IMR-90 (cell line): ENCODE measurements at regions not wholly inside any gene's neighbourhood (a gene's known extent, or its start where the extent isn't known, plus 50 kb on each side); places are given as distances from the start of the nearest gene placed in this dataset.

ENCODE experiments used
- ATAC-seq: fragments of 200-7000 bp; cut with Tn5 transposase; 2 replicates; pipeline ENCODE4 v1.9.1; 2020; ENCODE audit warnings: low read depth, mild to moderate bottlenecking, moderate library complexity
- BruUV-seq: library from RNA; stranded (reverse); fragments of 400-500 nt; replicated peaks from 2 replicates; lab custom pipeline; 2021; lab: Mats Ljungman, UMichigan
- CTCF ChIA-PET: fragments of 300-600 bp; formaldehyde crosslinking; extraction: SDS; loops from one replicate; lab custom pipeline; 2021; ENCODE audit warnings: antibody characterized with exemption; lab: Yijun Ruan, JAX
- POLR2A ChIA-PET: fragments of 300-600 bp; sonication (Branson Sonifier 250); formaldehyde crosslinking; loops from one replicate; lab custom pipeline; 2022; ENCODE audit warnings: antibody characterized with exemption; ENCODE audit not compliant: unreplicated experiment; lab: Charles Lee
- DNase-seq: peaks from one replicate; pipeline ENCODE4 v3.0.0; 2013
- H2AFZ ChIP-seq: replicated peaks from 2 replicates; pipeline ENCODE3; 2013; ENCODE audit warnings: low read length, mild to moderate bottlenecking; ENCODE audit not compliant: poor library complexity
- H2AK5ac ChIP-seq: 2 replicates; pipeline ENCODE4 v1.6.1; 2013; ENCODE audit warnings: low read depth, low read length, inconsistent platforms
- H2AK9ac ChIP-seq: replicated peaks from 2 replicates; pipeline ENCODE3; 2013; ENCODE audit warnings: mild to moderate bottlenecking, low read depth, low read length, moderate library complexity; ENCODE audit not compliant: poor library complexity
- H2BK120ac ChIP-seq: 2 replicates; pipeline ENCODE4 v1.6.1; 2013; ENCODE audit warnings: low read depth, low read length, inconsistent platforms
- H2BK15ac ChIP-seq: 3 replicates; pipeline ENCODE4 v1.6.1; 2013; ENCODE audit warnings: low read depth, low read length, inconsistent platforms
- H2BK20ac ChIP-seq: 2 replicates; pipeline ENCODE4 v1.6.1; 2013; ENCODE audit warnings: low read depth, mild to moderate bottlenecking, inconsistent platforms, low read length, moderate library complexity
- H2BK5ac ChIP-seq: 2 replicates; pipeline ENCODE4 v1.6.1; 2013; ENCODE audit warnings: mild to moderate bottlenecking, low read depth, low read length, inconsistent platforms; ENCODE audit not compliant: poor library complexity, severe bottlenecking
- H3K14ac ChIP-seq: replicated peaks from 2 replicates; pipeline ENCODE4 v1.6.1; 2013; ENCODE audit warnings: low read depth, low read length, inconsistent platforms
- H3K18ac ChIP-seq: 2 replicates; pipeline ENCODE4 v1.6.1; 2013; ENCODE audit warnings: low read depth, low read length, control low read depth
- H3K23ac ChIP-seq: 2 replicates; pipeline ENCODE4 v1.6.1; 2013; ENCODE audit warnings: low read depth, low read length, inconsistent platforms
- H3K27ac ChIP-seq: 2 replicates; pipeline ENCODE4 v1.5.1; 2013; ENCODE audit warnings: mild to moderate bottlenecking, control low read depth, low read length; ENCODE audit not compliant: insufficient read depth
- H3K27me3 ChIP-seq: 2 replicates; pipeline ENCODE4 v1.6.1; 2013; ENCODE audit warnings: low read length; ENCODE audit not compliant: control insufficient read depth, insufficient read depth
- H3K36me3 ChIP-seq: 2 replicates; pipeline ENCODE4 v1.6.1; 2013; ENCODE audit warnings: low read length, mixed read lengths; ENCODE audit not compliant: control insufficient read depth, insufficient read depth
- H3K4ac ChIP-seq: 2 replicates; pipeline ENCODE4 v1.6.1; 2013; ENCODE audit warnings: low read depth, low read length, inconsistent platforms
- H3K4me1 ChIP-seq: 2 replicates; pipeline ENCODE4 v1.6.1; 2013; ENCODE audit warnings: low read length, mixed read lengths; ENCODE audit not compliant: control insufficient read depth, insufficient read depth
- H3K4me2 ChIP-seq: 2 replicates; pipeline ENCODE4 v1.6.1; 2013; ENCODE audit warnings: low read depth, mild to moderate bottlenecking, control low read depth, low read length, moderate library complexity
- H3K4me3 ChIP-seq: 2 replicates; pipeline ENCODE4 v1.5.1; 2013; ENCODE audit warnings: low read depth, mild to moderate bottlenecking, control low read depth, low read length, moderate library complexity; ENCODE audit not compliant: insufficient read depth
- H3K56ac ChIP-seq: 2 replicates; pipeline ENCODE4 v1.6.1; 2013; ENCODE audit warnings: low read length, inconsistent platforms; ENCODE audit not compliant: insufficient read depth; ENCODE audit errors: extremely low read depth
- H3K79me1 ChIP-seq, 2 experiments: 2 replicates each; pipeline ENCODE4 v1.6.1; 2013; ENCODE audit warnings: low read length in 2 of 2, inconsistent platforms in 1 of 2, low read depth in 1 of 2
- H3K9ac ChIP-seq: 2 replicates; pipeline ENCODE4 v1.6.1; 2013; ENCODE audit warnings: low read depth, low read length, control low read depth
- H3K9me1 ChIP-seq: 2 replicates; pipeline ENCODE4 v1.6.1; 2013; ENCODE audit warnings: low read length, inconsistent platforms; ENCODE audit not compliant: insufficient read depth
- H3K9me3 ChIP-seq: 2 replicates; pipeline ENCODE4 v1.6.1; 2013; ENCODE audit warnings: low read length; ENCODE audit not compliant: control insufficient read depth, insufficient read depth
- H4K20me1 ChIP-seq: 2 replicates; pipeline ENCODE4 v1.6.1; 2013; ENCODE audit warnings: low read length, inconsistent platforms; ENCODE audit not compliant: insufficient read depth
- H4K5ac ChIP-seq: 2 replicates; pipeline ENCODE4 v1.6.1; 2013; ENCODE audit warnings: mild to moderate bottlenecking, low read depth, low read length, control low read depth
- H4K8ac ChIP-seq, 2 experiments: 2 replicates each; pipeline ENCODE4 v1.6.1; 2013; ENCODE audit warnings: low read depth in 2 of 2, low read length in 2 of 2, control low read depth in 1 of 2, inconsistent platforms in 1 of 2
- H4K91ac ChIP-seq: 2 replicates; pipeline ENCODE4 v1.6.1; 2013; ENCODE audit warnings: low read depth, low read length, inconsistent platforms; ENCODE audit not compliant: insufficient read depth
- CEBPB ChIP-seq: IDR thresholded peaks from 2 replicates; pipeline ENCODE4 v1.6.1; 2012; ENCODE audit warnings: low read depth, low read length, improper control_type of control experiment
- FOS ChIP-seq: fragments of 150-350 bp; IDR thresholded peaks from 2 replicates; pipeline ENCODE4 v1.6.1; 2016; ENCODE audit warnings: low read depth, low read length
- MAFK ChIP-seq: IDR thresholded peaks from 2 replicates; pipeline ENCODE4 v1.6.1; 2012; ENCODE audit warnings: low read depth, low read length, improper control_type of control experiment
- RFX5 ChIP-seq: IDR thresholded peaks from 2 replicates; pipeline ENCODE4 v1.8.0; 2012; ENCODE audit warnings: low read depth, mild to moderate bottlenecking, low read length, moderate library complexity
- SMC3 ChIP-seq: fragments of 150-350 bp; IDR thresholded peaks from 2 replicates; pipeline ENCODE4 v1.6.1; 2016; ENCODE audit warnings: low read depth, mild to moderate bottlenecking, antibody characterized with exemption, low read length, moderate library complexity
- WGBS, 2 experiments: methylation state at CpG; one replicate each; pipeline versions ENCODE4 v1.1.5 to v1.1.7; 2013; ENCODE audit warnings: missing lambda C conversion rate in 2 of 2; ENCODE audit not compliant: insufficient read length in 1 of 2; ENCODE audit errors: extremely low coverage in 2 of 2; 5-methylcytosine and 5-hydroxymethylcytosine counted together
- dilution Hi-C: fragments of 300-500 bp; cut with HindIII; formaldehyde crosslinking; loops from one replicate; pipeline ENCODE4 v1.14.3; 2018; ENCODE audit warnings: low sequenced_read_pairs; ENCODE audit not compliant: unreplicated experiment
- in situ Hi-C: fragments of 300-500 bp; cut with MboI; formaldehyde crosslinking; loops from 3 replicates; pipeline ENCODE4 v1.14.3; 2019; ENCODE audit warnings: low sequenced_read_pairs, inconsistent platforms, mixed read lengths
- intact Hi-C: fragments of 100-400 bp; cut with micrococcal nuclease; formaldehyde crosslinking; loops from 2 replicates; pipeline ENCODE4 v1.10.0; 2022

DNA sequence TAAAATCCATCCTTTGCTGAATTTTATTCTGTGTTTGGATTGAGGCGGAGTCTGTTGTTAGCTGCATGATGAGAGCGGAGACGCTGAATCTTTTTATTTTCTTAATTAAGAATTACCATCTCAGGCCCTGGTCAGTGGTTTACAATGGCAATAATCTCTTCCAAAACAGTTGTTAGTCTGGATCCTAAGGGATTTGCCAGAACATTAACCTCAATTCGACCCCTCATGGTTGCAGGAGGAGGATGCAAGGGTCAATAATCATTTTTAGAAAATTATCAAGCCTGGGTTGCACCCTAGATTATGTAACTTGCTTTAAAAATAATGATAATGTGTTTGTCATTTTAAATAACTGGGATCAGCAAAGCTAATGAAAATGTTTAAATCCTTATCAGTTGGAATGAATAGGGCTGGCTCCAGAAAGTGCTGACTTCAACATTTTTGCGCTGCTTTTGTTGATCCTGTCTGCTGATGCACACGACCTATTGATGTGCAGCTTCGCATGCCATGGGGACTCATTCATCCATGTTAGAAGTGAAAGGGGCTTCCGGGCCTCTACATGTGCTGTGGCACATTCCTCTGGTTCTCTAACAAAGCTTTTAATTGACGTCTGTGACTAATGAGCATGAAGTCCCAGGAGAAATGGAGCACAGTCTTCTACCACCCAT is 80.7 kb upstream of the KIAA1217 start:
- no peak overlapping the region for H2AFZ ChIP-seq
- dilution Hi-C loops, result no loop called here
- BruUV-seq, result no TSS peak

More for the DNA sequence above, 80.7 kb upstream of the KIAA1217 start:
- Histone ChIP-seq H4K20me1 (no peaks in the 10 kb centered on the region), H4K8ac (no peak overlapping the region), H3K79me1 (no peaks in the 10 kb centered on the region), H3K56ac (no peak overlapping the region), H3K4me1 (no peaks in the 10 kb centered on the region), H3K18ac (no peak overlapping the region), H2BK5ac (no peak overlapping the region), H2BK20ac (no peak overlapping the region), H2BK15ac (no peak overlapping the region), H3K9me3 (no peaks in the 10 kb centered on the region; the same call in 1 of the 2 replicates), H3K4me3 (no peak overlapping the region), H4K91ac (no peak overlapping the region), H3K9ac (no peak overlapping the region), H2BK120ac (no peak overlapping the region), H3K23ac (no peak overlapping the region), H2AK9ac (no peak overlapping the region), H3K27ac (no peak overlapping the region), H3K36me3 (no peaks in the 10 kb centered on the region), H3K4me2 (no peak overlapping the region), H3K9me1 (no peaks in the 10 kb centered on the region), H2AK5ac (no peak overlapping the region), H3K27me3 (no peaks in the 10 kb centered on the region), H3K4ac (no peak overlapping the region), H4K5ac (no peak overlapping the region), H3K14ac (no peak overlapping the region)
- CTCF ChIA-PET, result no interaction called here
- ATAC-seq (no peak), DNase-seq (no peak)
- in situ Hi-C loops, result no loop called here
- TF ChIP-seq MAFK, result peak; percentile 82
- no peak for TF ChIP-seq SMC3
- no peak for TF ChIP-seq RFX5
- TF ChIP-seq CEBPB, result no peak
- TF ChIP-seq FOS, result no peak
- POLR2A ChIA-PET, result no interaction called here
- WGBS, 2 experiments, result 3% methylated on average over 3 of the region's 9 CpGs; no CpG with 5 or more reads in 1 of the 2 experiments
- intact Hi-C loops, result no loop called here
